HG03520 (cell line): ENCODE measurements at regions not wholly inside any gene's neighbourhood (a gene's known extent, or its start where the extent isn't known, plus 50 kb on each side); places are given as distances from the start of the nearest gene placed in this dataset.
A peak's percentile ranks its signal among the peaks of the same experiment; 100 is the strongest.

Experiments
- ATAC-seq: cut with Tn5 transposase; IDR thresholded peaks from one replicate; pipeline ENCODE4 v1.9.1; 2021; ENCODE audit warnings: mild to moderate bottlenecking, moderate library complexity; ENCODE audit not compliant: unreplicated experiment

GRCh38 chr2:226233388-226233787, 566.2 kb downstream of the IRS1 start:
- ATAC-seq: no peak

DNA sequence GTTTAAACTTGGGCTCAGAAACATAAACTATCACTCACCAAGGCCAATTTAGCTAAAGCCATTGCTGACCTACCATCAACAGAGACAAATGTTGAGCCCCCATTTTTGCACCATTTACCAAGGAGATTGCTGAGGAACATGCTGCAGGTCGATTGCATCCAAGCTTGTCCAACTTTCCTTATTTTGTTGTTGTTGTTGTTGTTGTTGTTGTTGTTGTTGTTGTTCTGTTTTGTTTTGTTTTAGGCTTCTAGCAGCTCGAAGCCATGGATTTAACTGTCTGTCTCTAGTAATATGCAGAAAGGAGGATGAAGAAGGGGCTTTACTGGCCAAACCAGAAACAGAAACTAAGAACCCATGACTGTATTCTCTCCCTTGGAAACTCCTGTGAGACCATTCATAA, 571.5 kb downstream of the IRS1 start:
- ATAC-seq: no peak

- ATAC-seq: no peak
These were observed 572.3 kb downstream of the IRS1 start for GRCh38 chr2:226227341-226227740.

GRCh38 chr2:226223704-226224103, 575.9 kb downstream of the IRS1 start:
- no peak for ATAC-seq

DNA sequence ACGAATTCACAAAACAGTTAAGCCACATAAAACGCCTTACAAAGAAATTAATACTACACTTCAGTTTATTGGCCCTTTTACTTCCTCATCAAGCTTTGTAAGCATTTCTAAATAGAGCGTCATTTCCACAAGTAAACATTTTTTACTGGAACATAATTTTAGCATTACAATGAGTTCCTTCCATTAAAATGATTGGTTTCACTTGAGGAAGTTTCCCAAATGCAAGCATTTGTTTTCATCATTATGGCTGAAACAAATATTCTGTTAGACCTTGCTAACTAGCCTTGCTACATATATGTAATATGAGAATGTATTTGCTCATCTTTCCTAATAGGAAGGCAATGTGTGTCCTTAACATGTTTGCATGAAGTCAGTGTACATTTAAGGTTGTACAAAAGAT, 579.1 kb downstream of the IRS1 start:
- ATAC-seq: no peak

GRCh38 chr2:226217191-226217590, 582.4 kb downstream of the IRS1 start:
- ATAC-seq: no peak

DNA sequence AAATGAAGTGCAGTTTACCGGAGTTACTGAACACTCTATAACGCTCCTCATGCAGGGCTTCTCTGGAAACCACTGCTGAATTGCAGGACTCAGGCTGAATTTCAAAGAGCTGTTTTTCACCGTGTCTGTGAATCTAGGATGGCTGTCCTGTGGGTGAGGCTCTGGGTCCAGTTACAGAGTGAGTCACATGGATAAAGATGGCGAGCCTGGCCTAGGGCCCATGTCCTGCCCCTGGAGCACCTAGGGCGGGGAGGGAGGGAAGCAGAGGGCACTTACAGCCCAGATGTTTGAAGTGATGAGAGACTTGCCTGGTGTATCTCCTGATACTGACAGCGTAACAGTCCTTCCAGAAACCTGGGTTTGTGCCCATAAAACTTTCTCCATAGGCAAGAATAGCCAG, 583.0 kb downstream of the IRS1 start:
- no peak for ATAC-seq

GRCh38 chr2:226215902-226216503, 583.6 kb downstream of the IRS1 start:
- peak; percentile 96 for ATAC-seq

DNA sequence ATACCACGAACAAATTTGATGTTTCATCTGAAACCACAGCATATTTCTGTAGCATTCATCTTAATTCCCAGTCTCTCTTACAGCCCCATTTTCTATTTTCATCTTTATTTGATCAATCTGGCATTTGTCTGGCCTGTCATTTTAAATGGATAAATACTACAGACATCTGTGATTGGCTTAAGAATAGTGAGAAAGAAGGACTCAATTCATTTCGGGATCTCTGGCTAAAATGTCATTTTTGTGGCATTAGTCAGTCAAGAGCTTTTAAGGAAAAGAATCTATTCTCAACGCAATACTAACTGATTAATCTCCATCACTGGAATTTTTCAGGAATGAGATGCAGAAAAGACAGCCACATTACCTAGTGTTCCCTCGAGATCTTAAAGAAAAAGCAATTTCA, 585.9 kb downstream of the IRS1 start:
- no peak for ATAC-seq

DNA sequence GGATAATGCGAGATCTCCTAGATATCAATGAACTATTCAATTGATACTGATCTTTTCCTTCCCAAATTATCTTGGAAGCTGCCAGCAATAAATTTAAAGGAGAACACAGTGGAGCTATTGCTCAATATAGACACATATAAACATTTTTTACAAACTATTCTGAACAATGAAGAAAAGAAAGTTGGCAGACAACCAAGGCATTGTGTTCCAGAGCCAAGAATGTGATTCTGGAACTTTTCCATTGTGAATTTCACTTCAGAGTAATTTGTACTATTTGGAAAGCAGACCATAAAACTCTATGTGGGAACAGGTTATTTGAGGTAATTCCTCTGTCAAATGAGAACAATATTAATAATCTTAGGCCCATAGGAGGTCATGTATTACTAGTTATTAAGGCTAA, 588.2 kb downstream of the IRS1 start:
- ATAC-seq: no peak

DNA sequence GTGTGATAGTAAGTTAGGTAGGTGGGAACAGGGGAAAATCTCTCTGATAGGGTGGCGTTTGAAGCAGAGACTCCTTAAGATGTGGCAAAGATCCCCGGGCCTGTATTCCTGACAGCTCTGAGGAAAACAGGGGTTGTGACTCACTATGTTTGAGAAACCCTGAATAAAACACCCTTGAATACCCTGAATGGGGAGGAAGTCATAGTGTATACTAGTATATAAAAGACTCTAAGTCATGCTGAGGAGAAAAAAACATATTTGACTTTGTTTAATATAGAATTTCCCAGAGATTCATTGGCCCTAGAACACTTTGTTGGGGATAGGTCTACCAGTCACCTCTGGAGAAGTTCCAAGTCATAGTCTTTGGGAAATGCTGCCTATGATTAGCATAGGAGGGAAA, 590.9 kb downstream of the IRS1 start:
- no peak for ATAC-seq

DNA sequence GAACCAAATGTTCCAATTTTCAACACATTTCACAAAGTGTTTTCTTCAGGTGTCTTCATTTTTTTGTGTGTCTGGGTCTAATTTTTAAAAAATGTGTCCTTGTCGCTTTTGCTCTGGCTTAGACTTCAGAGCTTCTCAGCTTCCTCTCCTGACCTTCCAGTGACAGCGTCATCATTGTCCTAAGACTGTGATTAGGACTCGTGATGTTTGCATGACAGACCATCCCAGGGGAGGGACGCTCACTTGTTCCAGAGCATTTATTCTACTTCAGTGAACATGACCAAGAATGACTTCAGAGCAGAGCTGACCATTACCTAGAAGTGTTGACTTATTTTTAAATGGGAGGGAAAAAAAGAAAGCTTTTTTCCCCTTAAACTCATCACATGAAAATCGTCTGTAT, 591.9 kb downstream of the IRS1 start:
- ATAC-seq: no peak

DNA sequence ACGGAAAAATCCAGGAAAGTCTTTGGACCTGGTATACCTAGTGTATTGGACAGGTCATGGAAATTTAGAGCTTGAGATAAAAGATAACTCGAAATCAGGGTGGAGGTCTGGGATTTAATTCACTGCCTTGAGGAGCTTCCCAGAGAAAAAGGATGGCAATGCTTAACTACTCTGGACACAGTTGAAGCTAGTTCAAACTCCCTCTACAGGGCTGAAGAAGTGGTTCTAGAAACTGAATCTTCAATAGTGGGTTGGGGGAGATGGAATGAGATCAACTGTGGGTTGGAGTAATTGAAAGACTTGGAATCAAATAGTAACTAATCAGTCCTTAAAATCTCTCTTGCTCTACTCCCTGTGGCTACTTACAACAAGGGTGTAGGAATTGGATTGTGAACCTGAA, 600.1 kb downstream of the IRS1 start:
- ATAC-seq: no peak

- ATAC-seq: no peak
These were observed 600.7 kb downstream of the IRS1 start for GRCh38 chr2:226198956-226199355.

GRCh38 chr2:226190479-226191252, 609.0 kb downstream of the IRS1 start:
- no peak for ATAC-seq

GRCh38 chr2:226189061-226189460, 610.6 kb downstream of the IRS1 start:
- ATAC-seq: no peak

GRCh38 chr2:226187616-226188015, 612.0 kb downstream of the IRS1 start:
- no peak for ATAC-seq

- no peak for ATAC-seq
These were observed 612.5 kb downstream of the IRS1 start for GRCh38 chr2:226187156-226187555.

DNA sequence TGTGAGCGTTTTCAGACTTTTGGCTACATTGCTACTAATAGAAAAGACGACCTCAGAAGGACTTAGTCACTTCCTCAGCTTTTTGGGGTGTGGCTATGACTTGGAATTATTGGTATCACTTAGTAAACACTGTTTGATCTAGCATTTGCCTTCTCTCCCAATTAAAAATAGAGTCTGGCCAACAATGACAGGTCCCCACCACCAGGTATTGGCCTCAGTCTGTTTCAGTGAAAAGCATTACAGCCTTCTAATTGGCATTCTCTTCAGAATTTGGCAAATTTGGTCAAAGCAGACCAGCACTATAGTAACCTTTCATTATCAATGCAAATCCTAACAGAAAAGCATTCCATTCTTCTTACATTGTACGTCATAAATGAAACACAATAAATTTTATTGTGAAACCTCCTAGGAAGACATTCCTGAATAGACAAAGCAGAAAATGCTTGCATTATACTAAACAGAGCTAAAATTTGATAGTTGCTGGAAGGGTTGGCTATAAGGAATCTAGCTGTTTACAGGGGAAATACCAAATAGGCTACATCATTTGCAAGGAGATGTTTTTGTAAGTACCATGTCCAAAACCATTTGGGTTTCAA, 613.9 kb downstream of the IRS1 start:
- no peak for ATAC-seq

GRCh38 chr2:226184940-226185615, 614.5 kb downstream of the IRS1 start:
- no peak for ATAC-seq

DNA sequence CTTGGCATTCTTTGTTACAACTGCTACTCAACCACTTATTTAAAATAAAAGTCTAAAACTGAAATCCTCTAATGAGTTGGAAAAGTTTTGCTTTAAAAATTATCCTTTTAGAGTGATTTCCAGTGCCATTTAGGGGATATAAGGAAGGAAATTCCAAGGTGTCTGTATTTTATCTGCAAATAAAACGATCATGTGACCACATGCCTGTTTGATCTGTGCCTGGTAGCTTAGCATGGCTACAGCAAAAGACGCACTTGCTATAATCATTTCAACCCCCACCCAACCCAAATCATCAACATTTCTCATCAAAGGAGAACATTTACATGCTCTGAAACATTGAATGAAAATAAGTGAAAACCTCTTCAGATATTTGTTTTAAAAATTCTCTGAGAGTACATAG, 615.1 kb downstream of the IRS1 start:
- ATAC-seq: no peak

DNA sequence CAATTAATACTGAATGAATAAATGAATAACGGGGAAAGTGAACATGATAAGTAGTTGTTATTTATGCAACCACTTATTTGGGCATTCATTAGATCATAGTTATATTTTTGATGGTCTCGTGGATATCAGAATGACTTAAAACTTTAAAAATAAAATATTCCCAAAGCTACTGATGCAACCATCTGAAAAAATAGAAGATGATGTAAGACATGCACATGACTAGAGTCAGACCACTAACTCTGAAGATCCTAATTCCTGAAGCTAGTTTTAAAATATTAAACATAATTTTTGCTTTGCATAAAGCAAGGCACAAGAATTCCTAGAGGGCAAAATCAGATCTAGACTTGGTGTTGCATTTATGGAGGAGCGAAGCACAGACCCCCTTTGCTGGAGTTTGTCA, 616.1 kb downstream of the IRS1 start:
- ATAC-seq: no peak
